Muscle layer of colon (tissue), 2 donors: ENCODE measurements at regions not wholly inside any gene's neighbourhood (a gene's known extent, or its start where the extent isn't known, plus 50 kb on each side); places are given as distances from the start of the nearest gene placed in this dataset.

Experiments
- H3K27ac ChIP-seq: one replicate; pipeline ENCODE4 v1.7.0; 2013; ENCODE audit warnings: low read depth, mild to moderate bottlenecking, low read length, moderate library complexity
- H3K27me3 ChIP-seq, 2 donors: one replicate each; pipeline ENCODE4 v1.7.0; 2013; ENCODE audit warnings: low read length in 2 of 2, mild to moderate bottlenecking in 2 of 2; ENCODE audit not compliant: insufficient read depth in 2 of 2, control insufficient read depth in 1 of 2
- H3K36me3 ChIP-seq: one replicate; pipeline ENCODE4 v1.7.0; 2013; ENCODE audit warnings: mild to moderate bottlenecking, low read length; ENCODE audit not compliant: insufficient read depth
- H3K4me1 ChIP-seq: one replicate; pipeline ENCODE4 v1.7.0; 2013; ENCODE audit warnings: mild to moderate bottlenecking, low read length; ENCODE audit not compliant: insufficient read depth
- H3K4me3 ChIP-seq, 2 donors: one replicate each; pipeline ENCODE4 v1.7.0; 2013; ENCODE audit warnings: low read length in 2 of 2, low read depth in 1 of 2, mild to moderate bottlenecking in 1 of 2, moderate library complexity in 1 of 2
- H3K9ac ChIP-seq: one replicate; pipeline ENCODE4 v1.7.0; 2013; ENCODE audit warnings: low read length
- H3K9me3 ChIP-seq: one replicate; pipeline ENCODE4 v1.7.0; 2013; ENCODE audit warnings: mild to moderate bottlenecking, low read length
- donor health status: abdominal sarcoma.
- donor health status: Adenocarcinoma of cecum.

DNA sequence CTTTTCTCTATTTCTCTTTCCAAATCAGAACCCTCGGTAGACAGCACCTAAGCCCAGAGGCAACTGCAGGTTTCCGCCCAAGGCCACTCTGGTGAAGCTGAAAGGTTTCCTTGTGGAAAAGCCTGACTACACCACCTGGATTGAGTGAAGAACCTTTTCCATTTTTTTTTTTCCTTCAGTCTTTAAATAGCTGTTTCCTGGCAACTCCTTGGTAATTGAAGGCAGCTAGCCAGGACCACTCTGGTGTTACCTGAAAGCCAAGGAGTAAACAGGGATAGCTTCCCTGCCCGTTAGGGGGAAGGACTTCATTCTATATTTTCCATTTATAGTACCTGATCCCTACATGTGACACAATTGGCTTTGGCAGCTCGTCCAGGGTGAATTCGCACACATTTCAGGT is 1238.4 kb downstream of the GRIK2 start:
- Histone ChIP-seq H3K9ac (no peak overlapping the region), H3K4me1 (no peaks in the 10 kb centered on the region), H3K9me3 (no peaks in the 10 kb centered on the region), H3K27me3 (no peaks in the 10 kb centered on the region), H3K27ac (no peak overlapping the region), H3K36me3 (no peaks in the 10 kb centered on the region), H3K4me3 (no peak overlapping the region)

GRCh38 chr6:102623201-102623600 is 1229.7 kb downstream of the GRIK2 start:
- Histone ChIP-seq H3K9me3 (no peaks in the 10 kb centered on the region), H3K27me3 (no peaks in the 10 kb centered on the region), H3K36me3 (no peaks in the 10 kb centered on the region), H3K4me1 (no peaks in the 10 kb centered on the region), H3K9ac (no peak overlapping the region), H3K27ac (no peak overlapping the region), H3K4me3 (no peak overlapping the region)

GRCh38 chr6:102619585-102619984 is 1226.1 kb downstream of the GRIK2 start:
- Histone ChIP-seq H3K4me1 (no peaks in the 10 kb centered on the region), H3K9ac (no peak overlapping the region), H3K27ac (no peak overlapping the region), H3K9me3 (no peaks in the 10 kb centered on the region), H3K27me3 (no peaks in the 10 kb centered on the region), H3K4me3 (no peak overlapping the region), H3K36me3 (no peaks in the 10 kb centered on the region)

DNA sequence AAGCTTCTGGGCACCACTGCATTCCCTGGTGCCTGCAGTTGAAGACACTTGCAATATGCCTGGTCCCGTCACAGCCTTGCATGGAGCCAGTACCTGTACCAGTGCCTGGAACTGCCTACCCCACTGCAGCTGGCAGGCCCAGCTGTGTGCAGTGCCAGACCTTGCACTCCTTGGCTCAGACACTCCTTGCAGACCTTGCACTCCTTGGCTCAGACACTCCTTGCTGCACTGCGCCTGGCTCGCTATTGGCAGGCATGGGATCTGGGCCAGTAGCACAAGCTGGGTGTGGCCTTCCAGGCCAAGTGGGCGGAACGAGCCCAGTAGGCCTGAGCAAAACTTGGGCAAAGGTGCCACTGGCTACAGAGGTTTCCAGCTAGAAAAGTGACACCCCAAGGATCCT is 1189.1 kb downstream of the GRIK2 start:
- no peaks in the 10 kb centered on the region for H3K4me1 ChIP-seq
- H3K27ac ChIP-seq: no peak overlapping the region
- no peak overlapping the region for H3K4me3 ChIP-seq
- H3K9me3 ChIP-seq: no peaks in the 10 kb centered on the region
- no peaks in the 10 kb centered on the region for H3K27me3 ChIP-seq
- no peak overlapping the region for H3K9ac ChIP-seq
- no peaks in the 10 kb centered on the region for H3K36me3 ChIP-seq

DNA sequence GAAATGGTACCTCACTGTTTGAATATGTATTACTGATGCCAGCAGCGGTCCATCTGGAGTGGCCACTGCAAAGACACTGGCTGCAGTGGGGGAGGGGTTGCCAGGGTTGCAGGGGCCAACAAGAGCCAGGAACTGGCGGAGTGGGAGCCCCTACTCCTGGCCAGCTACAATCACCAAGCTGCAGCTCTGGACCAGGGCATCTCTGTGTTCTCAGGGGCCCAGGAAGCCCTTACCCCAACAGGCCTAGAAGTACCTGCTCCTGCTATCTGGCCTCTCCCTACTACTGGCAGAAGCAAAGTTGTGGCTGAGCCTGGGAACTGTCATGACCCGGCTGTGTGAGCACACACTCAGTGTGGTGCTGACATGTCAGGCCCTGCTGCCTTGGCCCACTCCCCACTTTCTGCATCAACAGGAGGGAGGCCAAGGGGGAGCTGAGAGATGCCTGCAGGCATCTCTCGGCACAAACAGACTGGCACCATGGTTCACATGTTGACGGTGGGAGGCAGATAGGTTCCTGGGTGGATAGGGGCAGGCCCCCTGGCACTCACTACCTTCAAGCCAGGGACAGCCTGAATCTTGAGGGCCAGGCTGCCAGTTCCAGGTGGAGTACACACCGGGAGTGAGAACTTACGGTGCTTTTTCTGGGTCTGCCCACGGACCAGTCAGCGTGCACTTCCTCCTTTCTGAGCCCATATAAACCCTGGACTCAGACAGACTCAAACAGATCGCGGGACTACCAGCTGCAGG is 1188.0 kb downstream of the GRIK2 start:
- Histone ChIP-seq H3K4me3 (no peak overlapping the region), H3K9me3 (no peaks in the 10 kb centered on the region), H3K27ac (no peak overlapping the region), H3K4me1 (no peaks in the 10 kb centered on the region), H3K9ac (no peak overlapping the region), H3K36me3 (no peaks in the 10 kb centered on the region), H3K27me3 (no peaks in the 10 kb centered on the region)

DNA sequence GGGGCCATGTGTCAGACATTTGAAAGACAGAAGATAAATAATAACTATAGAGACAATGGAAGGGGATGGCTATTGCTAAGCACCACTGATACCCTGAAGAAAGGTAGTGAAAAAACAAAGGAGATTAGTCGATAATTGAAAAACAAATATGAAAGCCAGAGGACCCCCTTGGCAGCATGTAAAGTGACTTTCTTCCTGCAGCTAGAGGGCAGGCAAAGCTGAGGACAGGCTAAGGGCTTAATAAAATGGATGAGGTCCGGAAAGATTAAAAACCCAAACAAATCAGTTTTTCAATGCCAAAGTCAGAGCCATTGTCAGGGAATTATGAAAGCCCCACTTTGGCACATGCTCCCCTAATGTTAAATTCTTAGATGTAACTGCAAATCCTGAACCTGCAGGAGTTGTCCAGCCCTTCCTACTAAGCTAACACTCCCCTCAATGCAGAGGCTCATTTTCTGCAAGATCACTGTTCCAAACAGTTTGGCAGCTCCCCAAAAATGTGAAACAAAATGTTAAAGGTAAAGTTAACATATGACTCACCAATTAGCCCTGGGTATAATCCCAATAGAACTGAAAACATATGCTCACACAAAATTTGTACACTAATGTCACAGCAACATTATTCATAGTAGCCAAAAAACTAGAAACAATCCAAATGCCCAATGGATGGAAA is 1177.9 kb downstream of the GRIK2 start:
- no peak overlapping the region for H3K9ac ChIP-seq
- no peak overlapping the region for H3K4me3 ChIP-seq
- H3K27ac ChIP-seq: no peak overlapping the region
- no peaks in the 10 kb centered on the region for H3K9me3 ChIP-seq
- no peaks in the 10 kb centered on the region for H3K4me1 ChIP-seq
- H3K36me3 ChIP-seq: no peaks in the 10 kb centered on the region
- no peaks in the 10 kb centered on the region for H3K27me3 ChIP-seq

DNA sequence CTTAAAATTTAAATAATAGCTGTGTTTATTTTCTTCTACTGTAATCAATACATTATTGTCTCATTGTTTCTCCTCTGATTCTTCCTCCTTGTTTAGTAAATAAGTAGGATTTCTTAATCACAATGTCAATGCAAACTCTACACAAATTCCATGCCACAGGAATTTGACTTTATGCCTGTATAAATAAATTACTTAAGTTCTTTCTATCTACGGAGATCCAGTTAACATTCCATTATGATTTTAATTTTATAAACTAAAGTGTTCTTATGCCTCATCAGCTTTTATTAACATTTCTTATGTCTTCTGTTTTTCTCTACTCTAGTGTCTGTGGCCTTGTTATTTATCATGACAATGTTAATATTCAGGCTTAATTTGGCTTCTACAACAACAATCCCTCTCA is 1169.2 kb downstream of the GRIK2 start:
- Histone ChIP-seq H3K4me3 (no peak overlapping the region), H3K4me1 (no peaks in the 10 kb centered on the region), H3K9me3 (no peaks in the 10 kb centered on the region)

DNA sequence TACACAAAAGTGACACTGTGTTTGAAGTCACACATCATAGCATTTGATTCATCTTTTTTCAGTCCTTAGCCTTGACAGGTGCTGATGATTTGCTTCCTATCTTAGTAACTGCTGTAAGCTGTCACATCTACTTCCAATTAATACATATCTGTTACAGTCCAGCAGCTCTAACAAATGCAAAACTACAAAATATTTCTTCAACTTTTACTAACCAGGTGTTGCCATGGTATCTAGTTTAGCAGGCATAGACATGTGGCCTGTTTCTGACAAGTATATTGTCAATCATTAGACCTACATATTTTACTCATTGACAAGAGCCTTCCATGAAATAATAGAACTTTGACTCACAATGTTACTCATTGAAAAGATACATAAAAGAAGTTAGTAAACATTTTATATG is 1159.7 kb downstream of the GRIK2 start:
- H3K27ac ChIP-seq: no peak overlapping the region
- no peaks in the 10 kb centered on the region for H3K9me3 ChIP-seq
- H3K4me3 ChIP-seq: no peak overlapping the region
- H3K4me1 ChIP-seq: no peaks in the 10 kb centered on the region
- H3K27me3 ChIP-seq: no peaks in the 10 kb centered on the region
- no peak overlapping the region for H3K9ac ChIP-seq
- H3K36me3 ChIP-seq: no peaks in the 10 kb centered on the region

More for the DNA sequence above, 1169.2 kb downstream of the GRIK2 start:
- H3K27me3 ChIP-seq: no peaks in the 10 kb centered on the region
- no peak overlapping the region for H3K9ac ChIP-seq
- H3K27ac ChIP-seq: no peak overlapping the region
- no peaks in the 10 kb centered on the region for H3K36me3 ChIP-seq

- no peaks in the 10 kb centered on the region for H3K4me1 ChIP-seq
- H3K36me3 ChIP-seq: no peaks in the 10 kb centered on the region
- no peak overlapping the region for H3K4me3 ChIP-seq
- no peak overlapping the region for H3K9ac ChIP-seq
- H3K27me3 ChIP-seq: no peaks in the 10 kb centered on the region
- H3K27ac ChIP-seq: no peak overlapping the region
- H3K9me3 ChIP-seq: no peaks in the 10 kb centered on the region
Measured at GRCh38 chr6:102549221-102549874, 1155.8 kb downstream of the GRIK2 start.

GRCh38 chr6:102525336-102525735 is 1131.8 kb downstream of the GRIK2 start:
- Histone ChIP-seq H3K27ac (no peak overlapping the region), H3K36me3 (no peaks in the 10 kb centered on the region), H3K9me3 (no peaks in the 10 kb centered on the region), H3K27me3 (no peaks in the 10 kb centered on the region), H3K4me1 (no peaks in the 10 kb centered on the region), H3K4me3 (no peak overlapping the region), H3K9ac (no peak overlapping the region)

GRCh38 chr6:102520966-102521365 is 1127.5 kb downstream of the GRIK2 start:
- Histone ChIP-seq H3K4me1 (no peaks in the 10 kb centered on the region), H3K4me3 (no peak overlapping the region), H3K9me3 (no peaks in the 10 kb centered on the region), H3K36me3 (no peaks in the 10 kb centered on the region), H3K9ac (no peak overlapping the region), H3K27ac (no peak overlapping the region), H3K27me3 (no peaks in the 10 kb centered on the region)
